ENCODE measurements at regions not wholly inside any gene's neighbourhood (a gene's known extent, or its start where the extent isn't known, plus 50 kb on each side); places are given as distances from the start of the nearest gene placed in this dataset.

DNA sequence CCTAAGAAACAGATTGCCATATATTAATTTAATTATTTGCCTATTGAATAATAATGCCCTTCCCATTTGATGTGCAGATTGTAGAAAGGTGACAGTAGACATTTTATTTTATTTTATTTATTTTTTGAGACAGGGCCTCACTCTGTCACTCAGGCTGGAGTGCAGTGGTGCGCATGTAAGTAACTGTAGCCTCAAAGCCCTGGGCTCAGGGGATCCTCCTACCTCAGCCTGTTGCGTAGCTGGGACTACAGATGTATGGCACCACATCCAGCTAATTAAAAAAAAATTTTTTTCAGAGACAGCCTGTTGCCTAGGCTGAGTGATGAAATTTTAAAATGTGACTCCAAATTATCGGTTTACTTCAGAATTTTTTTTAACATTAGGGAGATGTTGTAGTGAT lies 1110.0 kb upstream of the EEF2KMT start:
- Histone ChIP-seq H3K36me3 (replicated peaks; ENCODE audit: low read depth, low read length) (no peaks in the 10 kb centered on the region), H2AFZ (ENCODE audit: low read depth, low read length) (no peak overlapping the region)
- TF ChIP-seq, protein P1, sequence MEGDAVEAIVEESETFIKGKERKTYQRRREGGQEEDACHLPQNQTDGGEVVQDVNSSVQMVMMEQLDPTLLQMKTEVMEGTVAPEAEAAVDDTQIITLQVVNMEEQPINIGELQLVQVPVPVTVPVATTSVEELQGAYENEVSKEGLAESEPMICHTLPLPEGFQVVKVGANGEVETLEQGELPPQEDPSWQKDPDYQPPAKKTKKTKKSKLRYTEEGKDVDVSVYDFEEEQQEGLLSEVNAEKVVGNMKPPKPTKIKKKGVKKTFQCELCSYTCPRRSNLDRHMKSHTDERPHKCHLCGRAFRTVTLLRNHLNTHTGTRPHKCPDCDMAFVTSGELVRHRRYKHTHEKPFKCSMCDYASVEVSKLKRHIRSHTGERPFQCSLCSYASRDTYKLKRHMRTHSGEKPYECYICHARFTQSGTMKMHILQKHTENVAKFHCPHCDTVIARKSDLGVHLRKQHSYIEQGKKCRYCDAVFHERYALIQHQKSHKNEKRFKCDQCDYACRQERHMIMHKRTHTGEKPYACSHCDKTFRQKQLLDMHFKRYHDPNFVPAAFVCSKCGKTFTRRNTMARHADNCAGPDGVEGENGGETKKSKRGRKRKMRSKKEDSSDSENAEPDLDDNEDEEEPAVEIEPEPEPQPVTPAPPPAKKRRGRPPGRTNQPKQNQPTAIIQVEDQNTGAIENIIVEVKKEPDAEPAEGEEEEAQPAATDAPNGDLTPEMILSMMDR (IDR thresholded peaks at IDR 0.05; ENCODE audit: low read depth, low read length) = no peak
- TF ChIP-seq EZH2phosphoT487 (IDR thresholded peaks at IDR 0.05; ENCODE audit: low read depth) = no peak

DNA sequence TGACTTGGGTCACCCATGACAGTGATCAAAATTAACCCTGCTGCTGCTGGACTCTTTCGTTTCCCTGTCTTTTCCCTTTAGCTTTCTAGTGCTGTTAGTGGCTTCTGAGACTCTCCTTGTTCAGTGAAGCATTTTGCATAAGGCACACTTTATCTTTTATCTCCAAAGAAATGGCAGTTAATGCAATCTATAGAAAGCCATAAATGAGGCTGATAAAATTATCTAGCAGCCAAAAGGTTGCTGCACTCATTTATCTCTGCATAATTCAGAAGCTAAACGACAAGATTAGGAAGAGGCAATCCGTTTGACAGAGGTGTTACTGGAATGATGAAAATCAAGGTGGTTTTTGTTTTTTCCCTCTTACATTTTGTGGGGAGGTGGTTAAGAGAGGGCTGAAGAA lies 1109.5 kb upstream of the EEF2KMT start:
- Histone ChIP-seq H3K4me1 (ENCODE audit: low read length) (no peaks in the 10 kb centered on the region), H3K9ac (ENCODE audit: low read length) (no peak overlapping the region), H3K27ac (ENCODE audit: low read length) (no peak overlapping the region), H3K4me2 (ENCODE audit: low read length) (no peak overlapping the region), H3K27me3 (ENCODE audit: low read depth, low read length) (no peaks in the 10 kb centered on the region), H3K9me3 (ENCODE audit: insufficient read depth, low read length) (no peaks in the 10 kb centered on the region), H3K79me2 (ENCODE audit: low read length) (no peaks in the 10 kb centered on the region), H3K4me3 (ENCODE audit: low read length) (no peak overlapping the region), H2AFZ (ENCODE audit: low read depth, low read length) (no peak overlapping the region), H3K36me3 (replicated peaks; ENCODE audit: low read depth, low read length) (no peaks in the 10 kb centered on the region), H4K20me1 (ENCODE audit: insufficient read depth, low read length) (no peaks in the 10 kb centered on the region)
- TF ChIP-seq EZH2phosphoT487 (IDR thresholded peaks at IDR 0.05; ENCODE audit: low read depth) = no peak
- TF ChIP-seq, protein P1 (IDR thresholded peaks at IDR 0.05; ENCODE audit: low read depth, low read length) = no peak

More for the DNA sequence above, 1110.0 kb upstream of the EEF2KMT start:
- H4K20me1 ChIP-seq (ENCODE audit: insufficient read depth, low read length) = no peaks in the 10 kb centered on the region
- no peaks in the 10 kb centered on the region for H3K27me3 ChIP-seq (ENCODE audit: low read depth, low read length)
- no peaks in the 10 kb centered on the region for H3K9me3 ChIP-seq (ENCODE audit: insufficient read depth, low read length)
- no peak overlapping the region for H3K27ac ChIP-seq (ENCODE audit: low read length)
- no peak overlapping the region for H3K9ac ChIP-seq (ENCODE audit: low read length)
- no peak overlapping the region for H3K4me2 ChIP-seq (ENCODE audit: low read length)
- H3K4me1 ChIP-seq (ENCODE audit: low read length) = no peaks in the 10 kb centered on the region
- H3K79me2 ChIP-seq (ENCODE audit: low read length) = no peaks in the 10 kb centered on the region
- no peak overlapping the region for H3K4me3 ChIP-seq (ENCODE audit: low read length)

DNA sequence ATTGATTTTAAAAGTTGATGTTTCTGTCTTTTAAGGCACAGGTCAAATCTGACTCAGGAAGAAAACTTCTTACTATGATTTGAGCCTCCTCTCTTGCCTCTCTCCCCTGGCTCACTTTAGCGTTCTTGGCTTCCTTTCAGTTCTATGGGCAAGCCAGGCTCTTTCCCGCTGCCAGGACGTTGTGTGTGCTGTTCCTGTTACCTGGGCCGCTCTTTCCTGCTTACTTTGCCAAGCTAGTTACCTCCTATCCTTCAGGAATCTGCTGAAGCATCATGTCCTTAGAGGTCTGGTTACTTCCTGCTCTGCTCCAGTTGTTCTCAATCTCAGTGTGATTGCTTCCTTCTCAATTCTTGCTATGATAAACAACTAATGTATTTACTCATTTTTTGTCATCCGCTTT lies 1108.5 kb upstream of the EEF2KMT start:
- Histone ChIP-seq H3K9me3 (ENCODE audit: insufficient read depth, low read length) (no peaks in the 10 kb centered on the region), H2AFZ (ENCODE audit: low read depth, low read length) (no peak overlapping the region), H3K36me3 (replicated peaks; ENCODE audit: low read depth, low read length) (no peaks in the 10 kb centered on the region), H3K4me1 (ENCODE audit: low read length) (no peaks in the 10 kb centered on the region), H3K27ac (ENCODE audit: low read length) (no peak overlapping the region), H3K9ac (ENCODE audit: low read length) (no peak overlapping the region), H3K4me2 (ENCODE audit: low read length) (no peak overlapping the region), H3K79me2 (ENCODE audit: low read length) (no peaks in the 10 kb centered on the region), H4K20me1 (ENCODE audit: insufficient read depth, low read length) (no peaks in the 10 kb centered on the region), H3K27me3 (ENCODE audit: low read depth, low read length) (no peaks in the 10 kb centered on the region), H3K4me3 (ENCODE audit: low read length) (no peak overlapping the region)
- TF ChIP-seq EZH2phosphoT487 (IDR thresholded peaks at IDR 0.05; ENCODE audit: low read depth) = no peak
- TF ChIP-seq, protein P1 (IDR thresholded peaks at IDR 0.05; ENCODE audit: low read depth, low read length) = no peak

DNA sequence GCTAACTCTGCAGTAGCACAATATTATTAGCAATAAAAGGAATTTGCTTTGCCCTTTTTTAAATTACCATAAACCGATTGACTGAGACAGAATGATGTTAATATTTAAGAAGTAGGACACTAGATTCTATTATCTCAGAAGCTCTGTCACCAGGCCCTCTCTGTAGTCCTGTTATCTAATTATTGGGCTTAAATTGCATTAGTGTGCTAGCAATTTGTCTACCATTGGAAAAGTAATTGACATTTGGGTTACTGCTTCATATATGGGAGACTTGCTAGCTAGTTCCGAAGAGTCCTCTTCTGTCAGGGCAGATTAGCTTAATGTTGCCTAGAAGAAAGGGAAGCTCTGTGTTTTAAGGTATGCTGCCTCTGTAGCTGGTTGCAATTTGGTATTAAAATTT lies 1107.3 kb upstream of the EEF2KMT start:
- Histone ChIP-seq H3K36me3 (replicated peaks; ENCODE audit: low read depth, low read length) (no peaks in the 10 kb centered on the region), H3K79me2 (ENCODE audit: low read length) (no peaks in the 10 kb centered on the region), H3K27me3 (ENCODE audit: low read depth, low read length) (no peaks in the 10 kb centered on the region), H3K4me1 (ENCODE audit: low read length) (no peaks in the 10 kb centered on the region), H2AFZ (ENCODE audit: low read depth, low read length) (no peak overlapping the region), H3K9ac (ENCODE audit: low read length) (no peak overlapping the region), H4K20me1 (ENCODE audit: insufficient read depth, low read length) (no peaks in the 10 kb centered on the region), H3K4me2 (ENCODE audit: low read length) (no peak overlapping the region), H3K27ac (ENCODE audit: low read length) (no peak overlapping the region), H3K9me3 (ENCODE audit: insufficient read depth, low read length) (no peaks in the 10 kb centered on the region), H3K4me3 (ENCODE audit: low read length) (no peak overlapping the region)
- TF ChIP-seq, protein P1 (IDR thresholded peaks at IDR 0.05; ENCODE audit: low read depth, low read length) = no peak
- no peak for TF ChIP-seq EZH2phosphoT487 (IDR thresholded peaks at IDR 0.05; ENCODE audit: low read depth)
